ENCODE measurements at regions not wholly inside any gene's neighbourhood (a gene's known extent, or its start where the extent isn't known, plus 50 kb on each side); places are given as distances from the start of the nearest gene placed in this dataset.
A peak's percentile ranks its signal among the peaks of the same experiment; 100 is the strongest.

DNA sequence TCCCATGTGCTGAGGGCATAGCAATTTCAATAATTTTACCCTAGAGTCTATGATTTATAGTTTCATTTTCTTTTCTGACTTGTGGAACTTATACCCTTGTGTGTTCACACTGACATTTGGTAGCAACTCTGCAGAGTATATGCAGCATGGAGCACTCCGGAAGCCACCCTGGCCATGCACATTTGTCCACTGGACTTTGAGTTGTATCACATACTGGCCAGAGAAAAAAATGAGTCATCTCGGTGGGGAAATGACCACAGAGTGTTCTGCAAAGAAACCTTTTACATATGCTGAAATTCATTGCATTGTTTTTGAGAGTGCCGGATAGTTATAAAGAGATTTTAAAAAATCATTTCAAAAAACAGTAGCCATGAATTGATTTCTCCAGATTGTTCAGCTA is 164.8 kb upstream of the COBL start:
- no peak for TF ChIP-seq Cebpa-rat (IDR thresholded peaks at IDR 0.05)
- Histone ChIP-seq H3K27me3 (no peaks in the 10 kb centered on the region), H3K9me3 (replicated peaks in 1 of 11) (peaks cover 0 to 6% (median 0%) of the 10 kb centered on the region in 11 experiments; a peak in 2 of 22 replicates), H3K4me2 (no peak overlapping the region), H3K4me1 (no peaks in the 10 kb centered on the region), H3K27ac (no peak overlapping the region), H3K9ac (no peak overlapping the region), H3K36me3 (no peaks in the 10 kb centered on the region), H4K20me1 (no peaks in the 10 kb centered on the region), H3K4me3 (no peak overlapping the region)

DNA sequence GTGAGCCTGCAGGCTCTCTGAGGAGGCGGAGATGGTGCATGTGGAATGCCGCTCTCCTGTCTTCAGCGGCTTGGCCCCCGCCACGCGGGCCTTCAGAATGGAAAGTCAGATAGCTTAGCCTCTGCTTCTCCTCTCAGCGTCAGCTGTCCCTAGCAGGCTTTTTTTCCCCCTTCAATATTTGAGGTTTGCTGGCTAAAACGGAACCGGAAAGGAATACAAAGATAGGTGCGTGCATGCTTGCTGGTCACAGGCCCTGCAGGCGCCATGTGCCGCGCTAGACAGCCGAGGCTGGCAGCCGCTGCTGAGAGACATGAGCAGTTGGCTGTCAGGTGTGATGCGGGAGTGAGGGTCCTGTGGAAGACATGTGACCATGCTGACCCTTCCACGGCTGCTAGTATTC is 161.2 kb upstream of the COBL start:
- Histone ChIP-seq H3K27ac (no peak overlapping the region), H3K9me3 (replicated peaks in 1 of 11) (peaks cover 0 to 6% (median 0%) of the 10 kb centered on the region in 11 experiments; a peak in 2 of 22 replicates), H3K27me3 (no peaks in the 10 kb centered on the region), H3K4me2 (no peak overlapping the region), H3K4me3 (no peak overlapping the region), H3K4me1 (no peaks in the 10 kb centered on the region), H3K9ac (no peak overlapping the region), H3K36me3 (no peaks in the 10 kb centered on the region), H4K20me1 (no peaks in the 10 kb centered on the region)
- TF ChIP-seq Cebpa-rat (IDR thresholded peaks at IDR 0.05): no peak

DNA sequence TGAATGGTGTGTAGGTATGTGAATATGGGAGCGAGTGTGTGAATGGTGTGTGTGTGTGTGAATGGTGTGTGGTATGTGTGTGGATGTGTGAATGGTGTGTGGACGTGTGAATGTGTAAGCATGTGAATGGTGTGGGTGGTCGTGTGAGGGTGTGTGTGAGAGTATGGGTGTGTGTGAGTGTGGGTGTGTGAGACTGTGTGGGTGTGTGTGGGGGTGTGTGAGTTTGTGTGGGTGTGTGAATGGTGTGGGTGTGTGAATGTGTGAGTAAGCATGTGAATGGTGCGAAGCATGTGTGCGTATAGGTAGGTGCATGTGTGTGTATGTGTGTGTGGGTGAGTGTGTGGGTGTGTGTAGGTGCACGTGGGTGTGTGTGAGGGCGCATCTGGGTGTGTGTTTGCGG is 160.7 kb upstream of the COBL start:
- Histone ChIP-seq H3K4me2 (no peak overlapping the region), H3K9ac (no peak overlapping the region), H3K4me3 (no peak overlapping the region), H3K27me3 (no peaks in the 10 kb centered on the region), H3K4me1 (no peaks in the 10 kb centered on the region), H3K9me3 (replicated peaks in 1 of 11) (peaks cover 0 to 6% (median 0%) of the 10 kb centered on the region in 11 experiments; a peak in 2 of 22 replicates), H3K36me3 (no peaks in the 10 kb centered on the region), H3K27ac (no peak overlapping the region), H4K20me1 (no peaks in the 10 kb centered on the region)
- no peak for TF ChIP-seq Cebpa-rat (IDR thresholded peaks at IDR 0.05)

DNA sequence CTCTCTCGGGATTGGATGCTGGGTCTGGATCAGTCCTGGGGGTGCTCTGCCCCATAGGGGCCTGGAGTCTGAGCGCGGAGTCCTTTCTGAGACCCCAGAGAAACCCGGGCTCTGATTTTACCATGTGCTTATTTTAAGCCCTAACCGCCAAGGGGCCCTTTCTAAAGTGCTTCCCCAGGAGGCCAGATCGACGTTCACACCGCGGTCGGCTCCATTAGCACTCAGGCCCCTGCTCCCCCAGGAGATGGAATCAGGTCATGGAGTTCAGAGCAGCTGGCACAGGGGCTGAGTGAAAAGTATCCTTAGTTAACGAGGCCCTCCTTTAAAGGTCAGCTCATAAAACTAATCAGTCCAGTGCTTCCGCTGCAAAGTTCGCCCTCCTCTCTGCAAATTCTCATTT is 159.4 kb upstream of the COBL start:
- no peak for TF ChIP-seq Cebpa-rat (IDR thresholded peaks at IDR 0.05)
- no peaks in the 10 kb centered on the region for H3K27me3 ChIP-seq

DNA sequence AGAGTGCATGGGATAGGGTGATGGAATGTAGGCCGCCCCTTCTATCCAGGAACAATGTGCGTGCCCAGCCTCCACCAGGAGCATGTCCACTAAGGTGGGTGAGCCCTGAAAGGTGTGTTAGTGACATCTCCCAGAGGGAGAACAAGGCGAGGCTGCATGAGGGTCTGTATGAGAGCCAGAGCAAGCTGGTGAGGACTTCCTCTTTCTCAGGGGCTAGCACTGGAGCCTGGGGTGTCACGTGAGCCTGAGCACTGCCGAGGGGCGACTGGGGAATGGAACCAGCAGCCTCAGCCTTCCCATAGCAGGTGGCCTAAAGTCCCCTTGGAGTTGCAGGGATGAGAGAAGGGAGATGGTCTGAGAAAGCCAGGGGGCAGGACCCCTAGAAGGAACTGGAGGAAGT is 156.3 kb upstream of the COBL start:
- Histone ChIP-seq H3K4me2 (no peak overlapping the region), H3K27ac (no peak overlapping the region), H4K20me1 (no peaks in the 10 kb centered on the region), H3K4me1 (peaks cover 0 to 1% (median 0%) of the 10 kb centered on the region in 10 experiments; a peak in 2 of 20 replicates), H3K9ac (no peak overlapping the region), H3K4me3 (no peak overlapping the region), H3K36me3 (no peaks in the 10 kb centered on the region), H3K27me3 (no peaks in the 10 kb centered on the region), H3K9me3 (replicated peaks in 1 of 11) (peaks cover 0 to 6% (median 0%) of the 10 kb centered on the region in 11 experiments; a peak in 2 of 22 replicates)
- no peak for TF ChIP-seq Cebpa-rat (IDR thresholded peaks at IDR 0.05)

More for the DNA sequence above, 159.4 kb upstream of the COBL start:
- Histone ChIP-seq H3K9ac (no peak overlapping the region), H4K20me1 (no peaks in the 10 kb centered on the region), H3K4me3 (no peak overlapping the region), H3K36me3 (no peaks in the 10 kb centered on the region), H3K4me2 (no peak overlapping the region), H3K27ac (no peak overlapping the region), H3K4me1 (no peaks in the 10 kb centered on the region), H3K9me3 (replicated peaks in 1 of 11) (peaks cover 0 to 6% (median 0%) of the 10 kb centered on the region in 11 experiments; a peak in 2 of 22 replicates)

DNA sequence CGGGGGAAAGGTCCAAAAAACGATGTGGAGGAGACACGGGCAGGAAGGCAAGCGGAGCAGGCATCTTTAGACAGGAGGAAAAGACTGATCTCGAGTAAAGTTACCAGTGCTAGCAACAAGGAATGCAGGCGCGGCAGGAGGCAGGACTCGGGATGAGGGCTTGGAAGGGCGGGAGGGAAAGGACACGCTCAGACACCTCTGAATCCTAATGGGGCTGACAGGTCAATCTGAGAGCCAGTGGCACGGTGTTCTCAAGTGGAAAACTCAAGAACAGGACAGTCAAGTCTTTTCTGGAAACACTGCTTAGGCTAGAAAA is 155.3 kb upstream of the COBL start:
- TF ChIP-seq Cebpa-rat (IDR thresholded peaks at IDR 0.05): no peak

DNA sequence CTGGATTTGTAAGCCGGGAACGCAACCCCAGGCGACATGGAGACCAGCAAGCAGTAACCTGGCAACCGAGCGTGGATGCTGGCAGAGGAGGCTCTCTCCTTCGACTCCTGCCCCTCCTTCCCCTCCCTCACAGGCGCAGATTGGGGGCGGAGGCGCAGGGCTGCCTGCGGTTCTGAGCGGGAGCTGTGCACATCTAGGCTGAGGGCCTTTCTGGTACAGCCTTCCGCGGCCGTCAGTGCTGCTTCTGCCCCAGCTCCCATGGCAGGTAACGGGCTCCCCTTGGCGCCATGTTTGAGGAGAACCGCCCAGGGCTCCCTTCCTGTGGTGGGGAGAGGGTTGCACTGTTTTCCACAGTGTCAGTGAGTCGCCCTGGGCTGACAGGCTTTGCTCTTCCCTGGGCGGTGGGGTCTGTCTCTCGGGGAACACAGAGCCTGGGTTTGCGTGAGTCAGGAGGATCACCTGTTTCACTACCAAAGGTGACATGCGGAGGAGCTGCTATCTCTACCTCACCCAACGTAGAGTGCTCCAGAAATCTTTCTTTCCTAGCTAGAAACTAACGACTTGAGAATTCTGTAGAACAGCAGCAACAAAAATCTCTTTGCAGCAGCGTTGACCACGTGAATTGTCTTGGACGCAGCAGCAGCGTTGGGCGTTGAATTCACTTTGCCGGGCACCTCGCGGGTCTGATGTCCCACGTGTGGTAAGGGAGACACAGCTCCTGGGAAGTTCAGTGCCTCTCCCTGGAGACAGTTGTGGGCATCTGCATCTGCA is 154.8 kb upstream of the COBL start:
- H4K20me1 ChIP-seq: no peaks in the 10 kb centered on the region
- no peak overlapping the region for H3K9ac ChIP-seq
- no peak overlapping the region for H3K27ac ChIP-seq
- H3K4me1 ChIP-seq: peaks cover 0 to 13% (median 0%) of the 10 kb centered on the region in 10 experiments; a peak in 2 of 20 replicates
- no peak overlapping the region for H3K4me3 ChIP-seq
- no peaks in the 10 kb centered on the region for H3K36me3 ChIP-seq
- no peak overlapping the region for H3K4me2 ChIP-seq
- no peak for TF ChIP-seq Cebpa-rat (IDR thresholded peaks at IDR 0.05)
- H3K9me3 ChIP-seq (replicated peaks in 1 of 11): peaks cover 0 to 6% (median 0%) of the 10 kb centered on the region in 11 experiments; a peak in 2 of 22 replicates
- no peaks in the 10 kb centered on the region for H3K27me3 ChIP-seq

More for the DNA sequence above, 155.3 kb upstream of the COBL start:
- Histone ChIP-seq H3K9ac (no peak overlapping the region), H3K27me3 (no peaks in the 10 kb centered on the region), H3K4me3 (no peak overlapping the region), H3K4me1 (peaks cover 0 to 10% (median 0%) of the 10 kb centered on the region in 10 experiments; a peak in 2 of 20 replicates), H3K4me2 (no peak overlapping the region), H3K9me3 (replicated peaks in 1 of 11) (peaks cover 0 to 6% (median 0%) of the 10 kb centered on the region in 11 experiments; a peak in 2 of 22 replicates), H3K27ac (no peak overlapping the region), H4K20me1 (no peaks in the 10 kb centered on the region), H3K36me3 (no peaks in the 10 kb centered on the region)

DNA sequence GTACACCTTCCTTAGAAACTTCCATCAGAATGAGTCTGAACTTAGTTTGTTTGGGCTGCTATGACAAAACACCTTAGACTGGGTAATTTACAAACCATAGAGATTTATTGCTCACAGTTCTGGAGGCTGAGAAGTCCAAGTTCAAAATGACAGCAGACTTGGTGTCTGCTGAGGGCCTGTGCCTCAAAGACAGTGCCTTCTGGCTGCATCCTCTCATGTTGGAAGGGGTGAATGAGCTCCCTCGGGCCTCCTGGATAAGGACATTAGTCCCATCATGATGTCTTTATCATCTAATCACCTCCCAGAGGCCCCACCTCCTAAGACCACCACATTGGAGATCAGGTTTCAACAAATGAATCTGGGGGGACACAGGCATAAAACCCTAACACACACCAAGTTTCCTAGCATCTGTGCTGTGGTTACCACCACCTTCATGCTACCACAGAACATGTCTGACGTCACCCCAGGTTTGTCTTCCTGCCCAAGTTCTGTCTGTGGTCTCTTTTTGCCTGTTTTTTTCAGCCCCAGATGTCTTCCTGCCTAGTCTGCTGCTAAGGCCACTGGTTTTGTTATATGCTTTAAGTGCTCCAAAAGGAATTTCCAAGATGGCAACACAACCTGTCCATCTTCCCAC is 150.9 kb upstream of the COBL start:
- Histone ChIP-seq H4K20me1 (no peaks in the 10 kb centered on the region), H3K27me3 (no peaks in the 10 kb centered on the region), H3K36me3 (no peaks in the 10 kb centered on the region), H3K9me3 (replicated peaks in 1 of 11) (peaks cover 0 to 6% (median 0%) of the 10 kb centered on the region in 11 experiments; a peak in 2 of 22 replicates), H3K27ac (no peak overlapping the region), H3K4me1 (peaks cover 0 to 13% (median 0%) of the 10 kb centered on the region in 10 experiments; a peak in 2 of 20 replicates), H3K4me3 (no peak overlapping the region), H3K4me2 (peak overlapping the region in 3 of 11 experiments; percentile 6 to 30 (median 7); a peak in 2 of 22 replicates), H3K9ac (no peak overlapping the region)
- TF ChIP-seq Cebpa-rat (IDR thresholded peaks at IDR 0.05): no peak

DNA sequence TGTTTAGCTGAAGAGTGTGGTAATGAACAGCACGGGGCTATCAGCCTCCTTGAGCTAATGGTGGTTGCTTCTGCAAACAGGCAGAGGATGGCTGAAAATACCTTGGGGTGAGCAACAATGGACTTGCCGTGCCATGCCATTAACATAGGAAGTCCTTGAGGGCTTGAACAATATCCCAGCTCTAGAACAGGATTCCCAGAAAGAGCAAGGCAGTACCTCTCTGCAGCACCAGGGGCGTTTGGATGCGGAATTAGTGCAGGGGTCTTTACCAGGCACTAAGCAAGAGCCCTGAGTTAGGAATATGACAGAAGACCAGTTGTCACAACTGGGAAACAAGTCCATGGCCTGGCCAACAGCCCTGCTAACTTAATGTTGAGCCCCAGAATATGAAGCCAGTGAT is 143.2 kb upstream of the COBL start:
- no peaks in the 10 kb centered on the region for H3K4me1 ChIP-seq
- H3K9ac ChIP-seq: no peak overlapping the region
- no peak overlapping the region for H3K4me2 ChIP-seq
- no peak for TF ChIP-seq Cebpa-rat (IDR thresholded peaks at IDR 0.05)
- no peak overlapping the region for H3K27ac ChIP-seq
- H3K9me3 ChIP-seq (replicated peaks in 1 of 11): no peaks in the 10 kb centered on the region
- H4K20me1 ChIP-seq: 0 out of 22 replicates have a peak, but pooled peaks cover 0 to 5% (median 0%) of the 10 kb centered on the region in 11 experiments
- no peak overlapping the region for H3K4me3 ChIP-seq
- no peaks in the 10 kb centered on the region for H3K27me3 ChIP-seq
- no peaks in the 10 kb centered on the region for H3K36me3 ChIP-seq

Measured in BLaER1 treated with 17β-estradiol and CSF1 and Interleukin-3, amounts not matched to agents 10 nM and 100 nM (cell line).